HG03025 (cell line): ENCODE measurements at regions not wholly inside any gene's neighbourhood (a gene's known extent, or its start where the extent isn't known, plus 50 kb on each side); places are given as distances from the start of the nearest gene placed in this dataset.
"Not testable (repeated sequence)": the region's sequence is repeated elsewhere in the genome, so short reads cannot be mapped to it uniquely, and the experiment has no call there.

Experiments used
- ATAC-seq: cut with Tn5 transposase; IDR thresholded peaks from one replicate; pipeline ENCODE4 v1.9.1; 2021; ENCODE audit warnings: mild to moderate bottlenecking, moderate library complexity; ENCODE audit not compliant: unreplicated experiment, low FRiP score

- ATAC-seq, result no peak
Observed at GRCh38 chr14:44392984-44393383, 114.1 kb downstream of the FSCB start.

GRCh38 chr14:44388306-44388705, 118.8 kb downstream of the FSCB start:
- no peak for ATAC-seq

- ATAC-seq, result no peak
Observed at GRCh38 chr14:44385906-44386305, 121.2 kb downstream of the FSCB start.

GRCh38 chr14:44385296-44385695, 121.8 kb downstream of the FSCB start:
- ATAC-seq, result not testable (repeated sequence)

- ATAC-seq, result not testable (repeated sequence)
Observed at GRCh38 chr14:44384601-44385293, 122.3 kb downstream of the FSCB start.

GRCh38 chr14:44384093-44384492, 123.0 kb downstream of the FSCB start:
- ATAC-seq, result no peak

GRCh38 chr14:44383636-44384035, 123.4 kb downstream of the FSCB start:
- ATAC-seq, result no peak

GRCh38 chr14:44379292-44379977, 127.6 kb downstream of the FSCB start:
- ATAC-seq, result no peak

GRCh38 chr14:44374906-44375305, 132.2 kb downstream of the FSCB start:
- ATAC-seq, result no peak

GRCh38 chr14:44372807-44373489, 134.1 kb downstream of the FSCB start:
- no peak for ATAC-seq

- ATAC-seq, result no peak
Observed at GRCh38 chr14:44372231-44372630, 134.9 kb downstream of the FSCB start.

GRCh38 chr14:44370727-44371126, 136.4 kb downstream of the FSCB start:
- ATAC-seq, result no peak

GRCh38 chr14:44369401-44370123, 137.5 kb downstream of the FSCB start:
- ATAC-seq, result no peak

GRCh38 chr14:44361083-44361482, 146.0 kb downstream of the FSCB start:
- ATAC-seq, result no peak

GRCh38 chr14:44353805-44354204, 153.3 kb downstream of the FSCB start:
- ATAC-seq, result no peak

GRCh38 chr14:44352201-44352600, 154.9 kb downstream of the FSCB start:
- no peak for ATAC-seq

- ATAC-seq, result no peak
Observed at GRCh38 chr14:44347316-44347715, 159.8 kb downstream of the FSCB start.

GRCh38 chr14:44341116-44341515, 166.0 kb downstream of the FSCB start:
- no peak for ATAC-seq

- ATAC-seq, result no peak
Observed at GRCh38 chr14:44339862-44340261, 167.2 kb downstream of the FSCB start.

- ATAC-seq, result no peak
Observed at GRCh38 chr14:44339231-44339630, 167.9 kb downstream of the FSCB start.

GRCh38 chr14:44317441-44317746, 189.7 kb downstream of the FSCB start:
- no peak for ATAC-seq
